K562 (cell line): ENCODE measurements at regions not wholly inside any gene's neighbourhood (a gene's known extent, or its start where the extent isn't known, plus 50 kb on each side); places are given as distances from the start of the nearest gene placed in this dataset.

ENCODE experiments used
- ATAC-seq: fragments of 200-7000 bp; cut with Tn5 transposase; 3 replicates; pipeline ENCODE4 v1.9.1; 2020; ENCODE audit warnings: moderate library complexity
- BruUV-seq: library from RNA; stranded (reverse); fragments of 400-500 nt; replicated peaks from 2 replicates; lab custom pipeline; 2021; lab: Mats Ljungman, UMichigan
- CTCF ChIA-PET: fragments of 300-600 bp; formaldehyde crosslinking; extraction: SDS; loops from one replicate; lab custom pipeline; 2021; ENCODE audit warnings: low intra/inter-chr PET ratio; lab: Yijun Ruan, JAX
- POLR2A ChIA-PET: fragments of 300-600, 350-650 bp; sonication (Branson Sonifier 250); formaldehyde crosslinking; extraction: SDS; loops from one replicate; lab custom pipeline; 2021; ENCODE audit warnings: antibody characterized with exemption, inconsistent platforms; lab: Yijun Ruan, JAX
- DNase-seq, 4 experiments: peaks; one replicate each; pipeline versions ENCODE4 v3.0.0 to v3.0.0-alpha.2; 2011 to 2018; ENCODE audit warnings: low spot score in 3 of 4, mixed read lengths in 3 of 4; ENCODE audit errors: extremely low read depth in 1 of 4
- FAIRE-seq: peaks from 2 replicates; lab custom pipeline; 2011; peaks lifted over from hg19 to GRCh38; lab: Jason Lieb, UNC
- H2AFZ ChIP-seq: 2 replicates; pipeline ENCODE4 v1.6.0; 2011; ENCODE audit warnings: low read depth, low read length, control low read depth, inconsistent platforms
- H3K27ac ChIP-seq: fragments of 200-600 bp; 3 replicates; pipeline ENCODE4 v1.8.0; 2011; ENCODE audit warnings: low read depth, mild to moderate bottlenecking, control low read depth, inconsistent platforms, low read length, moderate library complexity, mixed read lengths; ENCODE audit errors: extremely low read depth
- H3K27me3 ChIP-seq, 2 experiments: fragments of 300-600 bp in 1 of 2; 2 replicates in 1 of 2; 3 replicates in 1 of 2; pipeline versions ENCODE4 v1.6.0 to v1.8.0; 2011; ENCODE audit warnings: inconsistent platforms in 2 of 2, low read length in 2 of 2, mild to moderate bottlenecking in 1 of 2, mixed read lengths in 1 of 2, moderate library complexity in 1 of 2; ENCODE audit not compliant: control insufficient read depth in 2 of 2, insufficient read depth in 2 of 2
- H3K36me3 ChIP-seq: fragments of 300-600 bp; 3 replicates; pipeline ENCODE4 v1.8.0; 2011; ENCODE audit warnings: mild to moderate bottlenecking, low read length, inconsistent platforms; ENCODE audit not compliant: control insufficient read depth, insufficient read depth
- H3K4me1 ChIP-seq, 2 experiments: fragments of 200-600 bp in 1 of 2; replicated peaks in 1 of 2; 2 replicates in 1 of 2; 3 replicates in 1 of 2; pipeline versions ENCODE4 v1.5.1 to v1.8.0; 2011; ENCODE audit warnings: inconsistent platforms in 2 of 2, low read length in 2 of 2, mild to moderate bottlenecking in 1 of 2, mixed read lengths in 1 of 2, moderate library complexity in 1 of 2; ENCODE audit not compliant: control insufficient read depth in 2 of 2, insufficient read depth in 2 of 2
- H3K4me2 ChIP-seq: 2 replicates; pipeline ENCODE4 v1.6.1; 2011; ENCODE audit warnings: low read length, control low read depth, inconsistent platforms, mixed read lengths; ENCODE audit not compliant: insufficient read depth
- H3K4me3 ChIP-seq: fragments of 200-600 bp; sonication (generic), shearing (Covaris generic); 2 replicates; pipeline ENCODE4 v1.5.1; 2016; ENCODE audit warnings: control low read depth, inconsistent platforms
- H3K79me2 ChIP-seq: fragments of 200-600 bp; 3 replicates; pipeline ENCODE4 v1.8.0; 2011; ENCODE audit warnings: low read length, inconsistent platforms; ENCODE audit not compliant: control insufficient read depth, insufficient read depth
- H3K9ac ChIP-seq, 2 experiments: 2 replicates each; pipeline versions ENCODE4 v1.6.0 to v1.6.1; 2011; ENCODE audit warnings: low read depth in 2 of 2, low read length in 2 of 2, control low read depth in 1 of 2, inconsistent platforms in 1 of 2, mild to moderate bottlenecking in 1 of 2, mixed read lengths in 1 of 2; ENCODE audit not compliant: insufficient read depth in 1 of 2
- H3K9me1 ChIP-seq: one replicate; pipeline ENCODE4 v1.6.0; 2011; ENCODE audit warnings: inconsistent platforms, mild to moderate bottlenecking, low read length, moderate library complexity; ENCODE audit not compliant: control insufficient read depth, insufficient read depth
- H3K9me3 ChIP-seq: replicated peaks from 2 replicates; pipeline ENCODE4 v1.5.1; 2011; ENCODE audit warnings: low read depth, low read length, inconsistent platforms; ENCODE audit not compliant: control insufficient read depth, insufficient read depth
- H4K20me1 ChIP-seq: replicated peaks from 2 replicates; pipeline ENCODE4 v1.6.1; 2011; ENCODE audit warnings: low read length, inconsistent platforms, mixed read lengths; ENCODE audit not compliant: control insufficient read depth, insufficient read depth
- EP300 ChIP-seq: IDR thresholded peaks from 2 replicates; pipeline ENCODE4 v1.6.1; 2012; ENCODE audit warnings: low read length, improper control_type of control experiment
- HMBOX1 ChIP-seq: sonication (generic); IDR thresholded peaks from 2 replicates; pipeline ENCODE4 v1.6.1; 2016
- KDM4B ChIP-seq, 2 experiments: fragments of 450-650 bp in 1 of 2; sonication (generic) in 1 of 2; IDR thresholded peaks; 2 replicates each; pipeline ENCODE4 v1.6.1; 2016 to 2017; ENCODE audit warnings: borderline replicate concordance in 2 of 2, antibody characterized with exemption in 1 of 2, low read depth in 1 of 2, mild to moderate bottlenecking in 1 of 2
- MCM3 ChIP-seq: fragments of 450-650 bp; IDR thresholded peaks from 2 replicates; pipeline ENCODE4 v1.6.1; 2016
- MXD1 ChIP-seq: fragments of 250-450 bp; sonication (Bioruptor Pico); IDR thresholded peaks from 2 replicates; pipeline ENCODE4 v1.8.0; 2021; ENCODE audit warnings: borderline replicate concordance, mild to moderate bottlenecking, moderate library complexity; ENCODE audit not compliant: poor library complexity, severe bottlenecking
- NR2C1 ChIP-seq, 2 experiments: fragments of 450-650 bp; IDR thresholded peaks; 2 replicates each; pipeline ENCODE4 v1.6.1; 2017; ENCODE audit warnings: mild to moderate bottlenecking in 2 of 2, antibody characterized with exemption in 1 of 2, inconsistent platforms in 1 of 2, missing compliant biosample characterization in 1 of 2, missing genetic modification characterization in 1 of 2
- PML ChIP-seq: IDR thresholded peaks from 2 replicates; pipeline ENCODE4 v1.6.1; 2012; ENCODE audit warnings: low read length, inconsistent platforms
- RBM22 ChIP-seq: fragments of 200-400 bp; formaldehyde crosslinking; IDR thresholded peaks from 2 replicates; pipeline ENCODE4 v1.6.1; 2018; ENCODE audit warnings: low read length, low read depth; ENCODE audit not compliant: poor library complexity, severe bottlenecking
- SMC3 ChIP-seq: conservative IDR thresholded peaks from 2 replicates; pipeline ENCODE4 v1.6.1; 2011; ENCODE audit warnings: low read depth, low read length, improper control_type of control experiment; ENCODE audit not compliant: insufficient read depth
- TARDBP ChIP-seq: fragments of 450-650 bp; IDR thresholded peaks from 2 replicates; pipeline ENCODE4 v1.6.1; 2016
- XRCC4 ChIP-seq: IDR thresholded peaks from one replicate; pipeline ENCODE4 v1.6.1; 2011; ENCODE audit not compliant: insufficient read depth, insufficient read length; ENCODE audit errors: extremely low read depth
- XRCC5 ChIP-seq: fragments of 200-400 bp; formaldehyde crosslinking; IDR thresholded peaks from 2 replicates; pipeline ENCODE4 v1.6.1; 2017; ENCODE audit warnings: low read depth, mild to moderate bottlenecking, low read length
- ZEB2 ChIP-seq: fragments of 450-650 bp; IDR thresholded peaks from 2 replicates; pipeline ENCODE4 v1.6.1; 2016
- ZKSCAN1 ChIP-seq: fragments of 150-350 bp; IDR thresholded peaks from 2 replicates; pipeline ENCODE4 v1.6.1; 2016; ENCODE audit warnings: low read depth, low read length
- ZNF324 ChIP-seq: fragments of 250-450 bp; sonication (Bioruptor Pico); IDR thresholded peaks from 2 replicates; pipeline ENCODE4 v1.4.0; 2020; ENCODE audit warnings: mild to moderate bottlenecking
- ZNF764 ChIP-seq: fragments of 250-450 bp; sonication (Bioruptor Pico); IDR thresholded peaks from 2 replicates; pipeline ENCODE4 v1.4.0; 2020; ENCODE audit warnings: low read depth, mild to moderate bottlenecking, moderate library complexity
- ZZZ3 ChIP-seq: fragments of 450-650 bp; IDR thresholded peaks from 2 replicates; pipeline ENCODE4 v1.6.1; 2016; ENCODE audit warnings: antibody characterized with exemption, mild to moderate bottlenecking, moderate library complexity
- in situ Hi-C: fragments of 300-500 bp; cut with MboI; formaldehyde crosslinking; loops from 4 replicates; pipeline ENCODE4 v1.15.0; 2018; ENCODE audit warnings: inconsistent platforms, mixed read lengths
- intact Hi-C: fragments of 100-400 bp; cut with micrococcal nuclease; formaldehyde crosslinking; loops from 2 replicates; pipeline ENCODE4 v1.14.2; 2022
- TF ChIP-seq, protein P1 (sequence below): sonication (generic); formaldehyde crosslinking; IDR thresholded peaks from 2 replicates; pipeline ENCODE4 v1.8.0; 2022; ENCODE audit warnings: missing genetic modification reagents, mild to moderate bottlenecking, borderline replicate concordance
- TF ChIP-seq, protein P2 (sequence below), 2 experiments: fragments of 450-650 bp; IDR thresholded peaks; 2 replicates each; pipeline ENCODE4 v1.6.1; 2016

DNA sequence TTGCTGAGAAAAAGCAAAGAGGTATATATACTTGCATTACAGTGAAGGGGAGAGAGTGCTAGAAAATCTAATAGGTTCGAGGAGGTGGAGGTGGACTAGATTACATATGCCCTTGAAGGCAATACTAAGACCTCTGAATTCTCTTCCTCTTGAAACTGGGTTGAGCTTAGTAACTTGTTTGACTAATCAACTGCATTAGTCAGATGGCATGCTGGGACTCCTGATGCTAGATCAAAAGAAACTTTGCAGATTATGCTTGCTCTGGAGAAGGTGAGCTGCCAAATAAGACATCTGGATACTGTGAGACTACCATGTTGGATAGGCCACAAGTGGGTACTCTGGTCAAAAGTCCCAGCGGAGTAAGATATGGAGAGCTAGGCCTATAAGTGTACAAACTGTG is 331.3 kb downstream of the KLF5 start (continued):
- TF ChIP-seq ZNF324 (CRISPR knock-in tag) (no peak), EP300 (no peak), MXD1 (CRISPR knock-in tag) (no peak), KDM4B (IDR thresholded peaks at IDR 0.05; ENCODE audit: borderline replicate concordance in 2 of 2, low read depth in 1 of 2) (no peak), XRCC5 (no peak), ZKSCAN1 (no peak)
- TF ChIP-seq, protein P1, sequence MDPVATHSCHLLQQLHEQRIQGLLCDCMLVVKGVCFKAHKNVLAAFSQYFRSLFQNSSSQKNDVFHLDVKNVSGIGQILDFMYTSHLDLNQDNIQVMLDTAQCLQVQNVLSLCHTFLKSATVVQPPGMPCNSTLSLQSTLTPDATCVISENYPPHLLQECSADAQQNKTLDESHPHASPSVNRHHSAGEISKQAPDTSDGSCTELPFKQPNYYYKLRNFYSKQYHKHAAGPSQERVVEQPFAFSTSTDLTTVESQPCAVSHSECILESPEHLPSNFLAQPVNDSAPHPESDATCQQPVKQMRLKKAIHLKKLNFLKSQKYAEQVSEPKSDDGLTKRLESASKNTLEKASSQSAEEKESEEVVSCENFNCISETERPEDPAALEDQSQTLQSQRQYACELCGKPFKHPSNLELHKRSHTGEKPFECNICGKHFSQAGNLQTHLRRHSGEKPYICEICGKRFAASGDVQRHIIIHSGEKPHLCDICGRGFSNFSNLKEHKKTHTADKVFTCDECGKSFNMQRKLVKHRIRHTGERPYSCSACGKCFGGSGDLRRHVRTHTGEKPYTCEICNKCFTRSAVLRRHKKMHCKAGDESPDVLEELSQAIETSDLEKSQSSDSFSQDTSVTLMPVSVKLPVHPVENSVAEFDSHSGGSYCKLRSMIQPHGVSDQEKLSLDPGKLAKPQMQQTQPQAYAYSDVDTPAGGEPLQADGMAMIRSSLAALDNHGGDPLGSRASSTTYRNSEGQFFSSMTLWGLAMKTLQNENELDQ (CRISPR knock-in tag): no peak
- TF ChIP-seq, all 486 proteins: peak for 0

GRCh38 chr13:73388586-73388985 is 329.8 kb downstream of the KLF5 start:
- DNase-seq (no peak), ATAC-seq (no peak), FAIRE-seq (no peak)
- Histone ChIP-seq H3K27ac (no peak overlapping the region), H3K4me3 (no peak overlapping the region), H3K9me3 (no peaks in the 10 kb centered on the region), H3K4me1 (no peaks in the 10 kb centered on the region), H3K36me3 (no peaks in the 10 kb centered on the region), H3K9ac (no peak overlapping the region), H3K79me2 (no peaks in the 10 kb centered on the region), H3K9me1 (no peaks in the 10 kb centered on the region), H4K20me1 (no peaks in the 10 kb centered on the region), H3K4me2 (no peak overlapping the region), H3K27me3 (no peaks in the 10 kb centered on the region), H2AFZ (no peak overlapping the region)
- in situ Hi-C loops (no loop called here), intact Hi-C loops (no loop called here)
- ChIA-PET CTCF (no interaction called here), POLR2A (no interaction called here)
- no TSS peak for BruUV-seq
- TF ChIP-seq MCM3 (no peak), RBM22 (no peak), XRCC5 (no peak), XRCC4 (no peak), NR2C1 (IDR thresholded peaks at IDR 0.05) (no peak), NR2C1 (tag; IDR thresholded peaks at IDR 0.05) (no peak), PML (no peak), SMC3 (no peak), HMBOX1 (no peak), ZNF764 (no peak), ZEB2 (no peak), TARDBP (no peak), ZZZ3 (no peak)
- TF ChIP-seq, protein P2, sequence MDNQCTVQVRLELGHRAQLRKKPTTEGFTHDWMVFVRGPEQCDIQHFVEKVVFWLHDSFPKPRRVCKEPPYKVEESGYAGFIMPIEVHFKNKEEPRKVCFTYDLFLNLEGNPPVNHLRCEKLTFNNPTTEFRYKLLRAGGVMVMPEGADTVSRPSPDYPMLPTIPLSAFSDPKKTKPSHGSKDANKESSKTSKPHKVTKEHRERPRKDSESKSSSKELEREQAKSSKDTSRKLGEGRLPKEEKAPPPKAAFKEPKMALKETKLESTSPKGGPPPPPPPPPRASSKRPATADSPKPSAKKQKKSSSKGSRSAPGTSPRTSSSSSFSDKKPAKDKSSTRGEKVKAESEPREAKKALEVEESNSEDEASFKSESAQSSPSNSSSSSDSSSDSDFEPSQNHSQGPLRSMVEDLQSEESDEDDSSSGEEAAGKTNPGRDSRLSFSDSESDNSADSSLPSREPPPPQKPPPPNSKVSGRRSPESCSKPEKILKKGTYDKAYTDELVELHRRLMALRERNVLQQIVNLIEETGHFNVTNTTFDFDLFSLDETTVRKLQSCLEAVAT (IDR thresholded peaks at IDR 0.05): no peak
